Caki2 (cell line): ENCODE measurements at regions not wholly inside any gene's neighbourhood (a gene's known extent, or its start where the extent isn't known, plus 50 kb on each side); places are given as distances from the start of the nearest gene placed in this dataset.

Experiments used
- DNase-seq: peaks from one replicate; pipeline ENCODE4 v3.0.0-alpha.2; 2015; ENCODE audit warnings: low read depth
- in situ Hi-C: cut with HindIII; loops from 2 replicates; pipeline ENCODE4 v1.10.0; 2016; ENCODE audit warnings: low sequenced_read_pairs, low pct_unique_long_range_greater_than_20kb, mixed read lengths

- no peak for DNase-seq
- in situ Hi-C loops, result no loop called here
These were observed 52.5 kb upstream of the NEDD4L start for GRCh38 chr18:57991552-57991951.

- in situ Hi-C loops, result no loop called here
- no peak for DNase-seq
These were observed 54.5 kb upstream of the NEDD4L start for GRCh38 chr18:57989536-57989935.

GRCh38 chr18:57984490-57985115 lies 59.4 kb upstream of the NEDD4L start:
- no peak for DNase-seq
- in situ Hi-C loops, result no loop called here

GRCh38 chr18:57983965-57984364 lies 60.1 kb upstream of the NEDD4L start:
- in situ Hi-C loops, result no loop called here
- DNase-seq, result no peak

- no peak for DNase-seq
- in situ Hi-C loops, result no loop called here
These were observed 60.6 kb upstream of the NEDD4L start for GRCh38 chr18:57983472-57983871.

- in situ Hi-C loops, result no loop called here
These were observed 61.5 kb upstream of the NEDD4L start for GRCh38 chr18:57982372-57983021.

GRCh38 chr18:57981308-57982028 lies 62.6 kb upstream of the NEDD4L start:
- in situ Hi-C loops, result no loop called here
- DNase-seq, result no peak

More at GRCh38 chr18:57982372-57983021, 61.5 kb upstream of the NEDD4L start:
- DNase-seq, result no peak

- no peak for DNase-seq
- in situ Hi-C loops, result no loop called here
These were observed 63.3 kb upstream of the NEDD4L start for GRCh38 chr18:57980573-57981307.

GRCh38 chr18:57976230-57976773 lies 67.7 kb upstream of the NEDD4L start:
- DNase-seq, result no peak
- in situ Hi-C loops, result no loop called here

- in situ Hi-C loops, result no loop called here
- no peak for DNase-seq
These were observed 68.2 kb upstream of the NEDD4L start for GRCh38 chr18:57975805-57976204.

GRCh38 chr18:57974585-57975265 lies 69.3 kb upstream of the NEDD4L start:
- in situ Hi-C loops, result no loop called here
- DNase-seq, result no peak

GRCh38 chr18:57973889-57974288 lies 70.1 kb upstream of the NEDD4L start:
- DNase-seq, result no peak
- in situ Hi-C loops, result no loop called here

GRCh38 chr18:57970356-57971095 lies 73.5 kb upstream of the NEDD4L start:
- DNase-seq, result no peak
- in situ Hi-C loops, result no loop called here

- no peak for DNase-seq
- in situ Hi-C loops, result no loop called here
These were observed 74.2 kb upstream of the NEDD4L start for GRCh38 chr18:57969824-57970223.

GRCh38 chr18:57965246-57965645 lies 78.8 kb upstream of the NEDD4L start:
- in situ Hi-C loops, result no loop called here
- DNase-seq, result no peak

GRCh38 chr18:57961876-57962505 lies 82.0 kb upstream of the NEDD4L start:
- DNase-seq, result no peak
- in situ Hi-C loops, result no loop called here

- in situ Hi-C loops, result no loop called here
- DNase-seq, result no peak
These were observed 82.6 kb upstream of the NEDD4L start for GRCh38 chr18:57961411-57961810.
